Mesenchymal stem cell (in vitro differentiated cells and primary cell): ENCODE measurements at regions not wholly inside any gene's neighbourhood (a gene's known extent, or its start where the extent isn't known, plus 50 kb on each side); places are given as distances from the start of the nearest gene placed in this dataset.

ENCODE experiments used
- DNase-seq: peaks from one replicate; pipeline ENCODE4 v3.0.0-alpha.2; 2013
- H2AFZ ChIP-seq: one replicate; pipeline ENCODE4 v1.6.1; 2013; ENCODE audit warnings: low read depth, mild to moderate bottlenecking, control low read depth, inconsistent platforms, low read length, moderate library complexity
- H2AK5ac ChIP-seq: 2 replicates; pipeline ENCODE4 v1.6.1; 2013; ENCODE audit warnings: low read length, moderate library complexity, mild to moderate bottlenecking, inconsistent platforms; ENCODE audit not compliant: severe bottlenecking
- H2BK120ac ChIP-seq: one replicate; pipeline ENCODE4 v1.6.1; 2013; ENCODE audit warnings: low read depth, mild to moderate bottlenecking, inconsistent platforms, low read length, moderate library complexity
- H2BK12ac ChIP-seq, 2 experiments: one replicate each; pipeline ENCODE4 v1.6.1; 2013; ENCODE audit warnings: inconsistent platforms in 2 of 2, low read length in 2 of 2, mild to moderate bottlenecking in 2 of 2, moderate library complexity in 2 of 2, control low read depth in 1 of 2
- H2BK15ac ChIP-seq: one replicate; pipeline ENCODE4 v1.6.1; 2013; ENCODE audit warnings: mild to moderate bottlenecking, low read depth, inconsistent platforms; ENCODE audit not compliant: poor library complexity, severe bottlenecking
- H2BK5ac ChIP-seq: 2 replicates; pipeline ENCODE4 v1.6.1; 2013; ENCODE audit warnings: low read depth, mild to moderate bottlenecking, low read length, control low read depth, inconsistent platforms; ENCODE audit not compliant: poor library complexity, severe bottlenecking
- H3K14ac ChIP-seq, 2 experiments: one replicate each; pipeline ENCODE4 v1.6.1; 2013; ENCODE audit warnings: inconsistent platforms in 2 of 2, low read length in 2 of 2, control low read depth in 1 of 2, mild to moderate bottlenecking in 1 of 2, moderate library complexity in 1 of 2
- H3K18ac ChIP-seq, 2 experiments: one replicate each; pipeline ENCODE4 v1.6.1; 2013; ENCODE audit warnings: inconsistent platforms in 2 of 2, low read length in 2 of 2, control low read depth in 1 of 2, low read depth in 1 of 2, mild to moderate bottlenecking in 1 of 2
- H3K23ac ChIP-seq, 2 experiments: one replicate each; pipeline ENCODE4 v1.6.1; 2013; ENCODE audit warnings: inconsistent platforms in 2 of 2, low read length in 2 of 2, mild to moderate bottlenecking in 2 of 2, moderate library complexity in 2 of 2, control low read depth in 1 of 2
- H3K27ac ChIP-seq: 2 replicates; pipeline ENCODE4 v1.5.1; 2013; ENCODE audit warnings: mild to moderate bottlenecking, moderate library complexity, low read length, control low read depth, inconsistent platforms; ENCODE audit not compliant: poor library complexity, severe bottlenecking
- H3K27me3 ChIP-seq, 2 experiments: 2 replicates each; pipeline versions ENCODE4 v1.6.1 to v1.7.0; 2013; ENCODE audit warnings: low read length in 2 of 2, mild to moderate bottlenecking in 2 of 2, moderate library complexity in 2 of 2, control low read depth in 1 of 2, inconsistent platforms in 1 of 2; ENCODE audit not compliant: control insufficient read depth in 1 of 2, insufficient read depth in 1 of 2
- H3K36me3 ChIP-seq, 2 experiments: 2 replicates each; pipeline versions ENCODE4 v1.6.1 to v1.7.0; 2013; ENCODE audit warnings: low read length in 2 of 2, control low read depth in 1 of 2, inconsistent platforms in 1 of 2, low read depth in 1 of 2, mild to moderate bottlenecking in 1 of 2; ENCODE audit not compliant: insufficient read depth in 2 of 2, control insufficient read depth in 1 of 2
- H3K4ac ChIP-seq, 2 experiments: one replicate each; pipeline ENCODE4 v1.6.1; 2013; ENCODE audit warnings: inconsistent platforms in 2 of 2, low read length in 2 of 2, mild to moderate bottlenecking in 2 of 2, moderate library complexity in 2 of 2, control low read depth in 1 of 2, low read depth in 1 of 2
- H3K4me1 ChIP-seq: 2 replicates; pipeline ENCODE4 v1.6.1; 2013; ENCODE audit warnings: low read depth, low read length, control low read depth; ENCODE audit not compliant: control insufficient read depth, insufficient read depth
- H3K4me2 ChIP-seq: 2 replicates; pipeline ENCODE4 v1.6.1; 2013; ENCODE audit warnings: low read length, mild to moderate bottlenecking, inconsistent platforms; ENCODE audit not compliant: poor library complexity, severe bottlenecking
- H3K4me3 ChIP-seq, 2 experiments: 2 replicates each; pipeline versions ENCODE4 v1.5.1 to v1.7.0; 2013; ENCODE audit warnings: low read length in 2 of 2, mild to moderate bottlenecking in 2 of 2, control low read depth in 1 of 2, low read depth in 1 of 2; ENCODE audit not compliant: insufficient read depth in 1 of 2
- H3K79me1 ChIP-seq: replicated peaks from 2 replicates; pipeline ENCODE4 v1.6.1; 2013; ENCODE audit warnings: mild to moderate bottlenecking, control low read depth, low read length, inconsistent platforms; ENCODE audit not compliant: poor library complexity, severe bottlenecking
- H3K9ac ChIP-seq: 2 replicates; pipeline ENCODE4 v1.7.0; 2013; ENCODE audit warnings: mild to moderate bottlenecking, low read length, moderate library complexity
- H3K9me3 ChIP-seq: 2 replicates; pipeline ENCODE4 v1.7.0; 2013; ENCODE audit warnings: mild to moderate bottlenecking, low read length; ENCODE audit not compliant: control insufficient read depth
- H4K8ac ChIP-seq: one replicate; pipeline ENCODE4 v1.6.1; 2013; ENCODE audit warnings: inconsistent platforms, mild to moderate bottlenecking, low read length, moderate library complexity
- H4K91ac ChIP-seq: one replicate; pipeline ENCODE4 v1.6.1; 2013; ENCODE audit warnings: mild to moderate bottlenecking, low read length, inconsistent platforms
- WGBS: methylation state at CpG from one replicate; pipeline ENCODE4 v1.1.7; 2013; ENCODE audit warnings: mixed read lengths; 5-methylcytosine and 5-hydroxymethylcytosine counted together

GRCh38 chrX:124994404-124994803 is 325.3 kb upstream of the TEX13C start:
- Histone ChIP-seq H2BK5ac (no peak overlapping the region), H3K9me3 (no peaks in the 10 kb centered on the region), H2AK5ac (no peak overlapping the region), H3K4me2 (no peak overlapping the region), H2BK12ac (no peak overlapping the region), H3K4ac (no peak overlapping the region), H2BK120ac (no peak overlapping the region), H3K4me1 (no peaks in the 10 kb centered on the region), H3K27ac (no peak overlapping the region), H3K14ac (no peak overlapping the region), H4K8ac (no peak overlapping the region), H3K18ac (no peak overlapping the region), H2AFZ (no peak overlapping the region), H2BK15ac (no peak overlapping the region), H4K91ac (no peak overlapping the region), H3K23ac (no peak overlapping the region), H3K36me3 (no peaks in the 10 kb centered on the region), H3K9ac (no peak overlapping the region), H3K79me1 (no peaks in the 10 kb centered on the region), H3K4me3 (no peak overlapping the region), H3K27me3 (no peaks in the 10 kb centered on the region)
- DNase-seq, result no peak
- 67% methylated on average over 4 of the region's 4 CpGs for WGBS

GRCh38 chrX:125003746-125004446 is 315.8 kb upstream of the TEX13C start:
- WGBS, result 77% methylated on average over 4 of the region's 7 CpGs
- Histone ChIP-seq H3K27me3 (no peaks in the 10 kb centered on the region), H2BK15ac (no peak overlapping the region), H3K4me2 (no peak overlapping the region), H3K9me3 (no peaks in the 10 kb centered on the region), H3K23ac (no peak overlapping the region), H2AK5ac (no peak overlapping the region), H4K91ac (no peak overlapping the region), H3K79me1 (no peaks in the 10 kb centered on the region), H2BK5ac (no peak overlapping the region), H3K4me1 (no peaks in the 10 kb centered on the region), H3K14ac (no peak overlapping the region), H2BK12ac (no peak overlapping the region), H3K9ac (no peak overlapping the region), H4K8ac (no peak overlapping the region), H3K36me3 (no peaks in the 10 kb centered on the region), H3K4ac (no peak overlapping the region), H2AFZ (no peak overlapping the region), H3K4me3 (no peak overlapping the region), H3K27ac (no peak overlapping the region), H2BK120ac (no peak overlapping the region), H3K18ac (no peak overlapping the region)
- no peak for DNase-seq

GRCh38 chrX:125004799-125005198 is 314.9 kb upstream of the TEX13C start:
- no peaks in the 10 kb centered on the region for H3K36me3 ChIP-seq
- no peak overlapping the region for H4K91ac ChIP-seq
- no peaks in the 10 kb centered on the region for H3K4me1 ChIP-seq
- no peak overlapping the region for H2BK12ac ChIP-seq
- WGBS, result 49% methylated on average over 2 of the region's 2 CpGs
- no peak overlapping the region for H2AK5ac ChIP-seq
- no peak overlapping the region for H2AFZ ChIP-seq
- no peak overlapping the region for H3K4me2 ChIP-seq
- H3K9ac ChIP-seq, result no peak overlapping the region
- no peak overlapping the region for H2BK120ac ChIP-seq
- no peak for DNase-seq
- H4K8ac ChIP-seq, result no peak overlapping the region
- H3K9me3 ChIP-seq, result no peaks in the 10 kb centered on the region
- H3K23ac ChIP-seq, result no peak overlapping the region
- no peak overlapping the region for H3K4ac ChIP-seq
- no peak overlapping the region for H2BK5ac ChIP-seq
- no peak overlapping the region for H3K18ac ChIP-seq
- no peak overlapping the region for H3K27ac ChIP-seq
- H2BK15ac ChIP-seq, result no peak overlapping the region
- H3K14ac ChIP-seq, result no peak overlapping the region
- H3K4me3 ChIP-seq, result no peak overlapping the region
- H3K27me3 ChIP-seq, result no peaks in the 10 kb centered on the region
- no peaks in the 10 kb centered on the region for H3K79me1 ChIP-seq

- Histone ChIP-seq H2BK15ac (no peak overlapping the region), H2BK5ac (no peak overlapping the region), H3K4me1 (no peaks in the 10 kb centered on the region), H3K14ac (no peak overlapping the region), H2AK5ac (no peak overlapping the region), H3K4me2 (no peak overlapping the region), H3K4ac (no peak overlapping the region), H3K9ac (no peak overlapping the region), H3K36me3 (no peaks in the 10 kb centered on the region), H2AFZ (no peak overlapping the region), H3K18ac (no peak overlapping the region), H3K23ac (no peak overlapping the region), H3K4me3 (no peak overlapping the region), H2BK120ac (no peak overlapping the region), H3K9me3 (no peaks in the 10 kb centered on the region), H4K8ac (no peak overlapping the region), H3K27ac (no peak overlapping the region), H3K27me3 (no peaks in the 10 kb centered on the region), H4K91ac (no peak overlapping the region), H3K79me1 (no peaks in the 10 kb centered on the region), H2BK12ac (no peak overlapping the region)
- no peak for DNase-seq
- WGBS, result 58% methylated on average over 4 of the region's 4 CpGs
These were observed 313.8 kb upstream of the TEX13C start for GRCh38 chrX:125005863-125006262.
